Fibroblast of skin of abdomen (primary cell): ENCODE measurements at regions not wholly inside any gene's neighbourhood (a gene's known extent, or its start where the extent isn't known, plus 50 kb on each side); places are given as distances from the start of the nearest gene placed in this dataset.

Source experiments
- DNase-seq: peaks from one replicate; pipeline ENCODE4 v3.0.0-alpha.2; 2013

GRCh38 chr17:72528683-72529082, 407.9 kb downstream of the SOX9 start:
- DNase-seq, result no peak

- DNase-seq, result no peak
Observed at GRCh38 chr17:72529386-72529785, 408.6 kb downstream of the SOX9 start.

- no peak for DNase-seq
Observed at GRCh38 chr17:72530454-72530853, 409.6 kb downstream of the SOX9 start.

GRCh38 chr17:72531729-72532128, 410.9 kb downstream of the SOX9 start:
- no peak for DNase-seq

- no peak for DNase-seq
Observed at GRCh38 chr17:72534265-72534664, 413.4 kb downstream of the SOX9 start.

- DNase-seq, result no peak
Observed at GRCh38 chr17:72534776-72535175, 414.0 kb downstream of the SOX9 start.

- DNase-seq, result no peak
Observed at GRCh38 chr17:72535346-72535745, 414.5 kb downstream of the SOX9 start.

- no peak for DNase-seq
Observed at GRCh38 chr17:72535779-72536178, 415.0 kb downstream of the SOX9 start.

- no peak for DNase-seq
Observed at GRCh38 chr17:72536788-72537187, 416.0 kb downstream of the SOX9 start.

- DNase-seq, result no peak
Observed at GRCh38 chr17:72538443-72538842, 417.6 kb downstream of the SOX9 start.

- no peak for DNase-seq
Observed at GRCh38 chr17:72538901-72539352, 418.1 kb downstream of the SOX9 start.

GRCh38 chr17:72539981-72540897, 419.4 kb downstream of the SOX9 start:
- DNase-seq, result peak; percentile 64

GRCh38 chr17:72542317-72542716, 421.5 kb downstream of the SOX9 start:
- no peak for DNase-seq

- peak; percentile 19 for DNase-seq
Observed at GRCh38 chr17:72545766-72546165, 424.9 kb downstream of the SOX9 start.

- DNase-seq, result no peak
Observed at GRCh38 chr17:72553051-72553755, 432.4 kb downstream of the SOX9 start.

GRCh38 chr17:72554508-72554907, 433.7 kb downstream of the SOX9 start:
- no peak for DNase-seq

GRCh38 chr17:72555052-72555451, 434.2 kb downstream of the SOX9 start:
- DNase-seq, result no peak

GRCh38 chr17:72556944-72557826, 436.4 kb downstream of the SOX9 start:
- DNase-seq, result peak; percentile 58

GRCh38 chr17:72558971-72559476, 438.2 kb downstream of the SOX9 start:
- DNase-seq, result no peak

- peak; percentile 39 for DNase-seq
Observed at GRCh38 chr17:72560303-72561247, 439.8 kb downstream of the SOX9 start.

GRCh38 chr17:72561266-72561665, 440.4 kb downstream of the SOX9 start:
- DNase-seq, result no peak
